H1 (cell line): ENCODE measurements at regions not wholly inside any gene's neighbourhood (a gene's known extent, or its start where the extent isn't known, plus 50 kb on each side); places are given as distances from the start of the nearest gene placed in this dataset.

ENCODE experiments used
- CTBP2 ChIP-seq: IDR thresholded peaks from 2 replicates; pipeline ENCODE4 v1.7.0; 2011; ENCODE audit warnings: borderline replicate concordance, mild to moderate bottlenecking, moderate library complexity, mixed read lengths, low read length; ENCODE audit not compliant: insufficient read depth, insufficient read length
- JUND ChIP-seq: IDR thresholded peaks from 2 replicates; pipeline ENCODE4 v1.6.1; 2011; ENCODE audit warnings: mild to moderate bottlenecking, improper control_type of control experiment, low read length
- RXRA ChIP-seq: IDR thresholded peaks from 2 replicates; pipeline ENCODE4 v1.6.1; 2011; ENCODE audit warnings: low read depth, mild to moderate bottlenecking, low read length, moderate library complexity; ENCODE audit not compliant: insufficient read depth
- TCF12 ChIP-seq: IDR thresholded peaks from 2 replicates; pipeline ENCODE4 v1.6.1; 2011; ENCODE audit warnings: low read depth, mild to moderate bottlenecking, low read length
- ZNF274 ChIP-seq: IDR thresholded peaks from 2 replicates; pipeline ENCODE4 v1.7.0; 2012; ENCODE audit warnings: low read length, borderline replicate concordance; ENCODE audit errors: extremely low read depth

GRCh38 chr14:65279510-65279909, 133.0 kb upstream of the FUT8 start (continued):
- TF ChIP-seq CTBP2 (no peak), TCF12 (no peak), JUND (no peak), RXRA (no peak), ZNF274 (no peak)
